NCI-H187 treated with DMSO at 0.1 percent for 48 hours (cell line): ENCODE measurements at regions not wholly inside any gene's neighbourhood (a gene's known extent, or its start where the extent isn't known, plus 50 kb on each side); places are given as distances from the start of the nearest gene placed in this dataset.
"Not testable (repeated sequence)": the region's sequence is repeated elsewhere in the genome, so short reads cannot be mapped to it uniquely, and the experiment has no call there.

Source experiments
- DNase-seq: peaks from one replicate; lab custom pipeline; 2025; lab: John Stamatoyannopoulos, UW

- no peak for DNase-seq
These were observed 100.2 kb downstream of the GGTLC2 start for GRCh38 chr22:22744412-22745224.

GRCh38 chr22:22745225-22746060, 101.0 kb downstream of the GGTLC2 start:
- DNase-seq, result no peak

DNA sequence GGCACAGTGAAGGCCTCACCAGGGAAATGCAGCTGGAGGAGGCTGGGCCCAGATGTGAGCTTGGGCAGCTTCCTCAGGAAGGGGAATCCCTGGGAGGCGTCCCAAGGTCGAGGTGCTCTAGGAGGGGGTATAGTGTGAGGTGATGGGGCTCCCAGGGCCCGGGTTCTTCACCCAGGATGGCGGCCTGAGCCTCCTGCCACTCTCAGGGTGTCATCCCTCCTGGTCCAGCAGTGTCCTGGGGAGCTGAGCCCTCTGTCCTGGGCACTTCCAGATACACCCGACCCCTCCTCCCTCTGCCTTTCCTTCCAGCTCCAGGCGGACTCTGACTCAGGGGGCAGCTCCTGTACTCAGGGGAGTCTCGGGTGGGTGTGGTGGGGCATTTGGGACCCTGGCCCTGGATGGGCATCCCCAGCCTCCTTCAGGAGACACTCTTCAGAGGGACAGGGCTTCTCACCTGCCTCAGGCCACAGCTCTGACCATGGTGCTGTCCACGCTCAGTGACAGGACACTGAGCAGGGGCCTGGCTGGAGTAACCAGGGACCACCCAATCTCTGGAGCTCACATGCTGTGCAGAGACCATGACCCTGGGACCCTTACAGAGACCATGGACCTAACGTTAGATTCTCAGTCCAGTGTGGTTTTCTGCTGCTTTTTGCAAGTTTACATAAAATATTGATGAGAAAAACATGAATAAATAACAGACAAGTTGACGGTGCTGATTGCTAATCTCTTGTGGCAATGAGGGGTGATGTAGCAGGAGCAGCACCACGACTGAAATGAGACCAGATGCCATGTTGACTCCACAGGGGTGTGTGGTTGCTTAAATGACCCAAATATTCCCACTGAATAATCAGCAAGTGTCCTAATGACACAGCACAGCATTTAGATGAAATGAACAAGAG, 101.9 kb downstream of the GGTLC2 start:
- DNase-seq, result no peak

GRCh38 chr22:22746963-22747933, 102.8 kb downstream of the GGTLC2 start:
- no peak for DNase-seq

DNA sequence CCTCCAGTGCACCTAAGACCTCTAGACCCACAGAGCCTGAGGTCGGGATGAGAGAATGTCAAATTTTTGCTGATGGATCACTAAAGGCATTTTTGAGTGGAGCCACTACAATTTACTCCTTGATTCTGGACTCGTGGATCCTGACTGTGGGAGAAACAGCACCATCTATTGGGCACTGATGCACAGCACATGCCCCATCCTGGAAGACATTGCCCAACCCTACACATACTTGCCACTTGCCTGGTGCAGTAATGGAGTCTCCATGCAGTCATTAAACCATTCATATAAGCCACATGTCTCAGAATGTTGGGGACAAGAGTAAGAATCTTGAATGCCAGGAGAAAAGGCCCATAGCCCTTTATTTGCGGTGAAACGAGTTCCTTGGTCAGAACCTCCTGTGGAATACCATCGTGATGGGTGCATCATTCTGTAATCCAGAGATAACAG, 103.9 kb downstream of the GGTLC2 start:
- no peak for DNase-seq

DNA sequence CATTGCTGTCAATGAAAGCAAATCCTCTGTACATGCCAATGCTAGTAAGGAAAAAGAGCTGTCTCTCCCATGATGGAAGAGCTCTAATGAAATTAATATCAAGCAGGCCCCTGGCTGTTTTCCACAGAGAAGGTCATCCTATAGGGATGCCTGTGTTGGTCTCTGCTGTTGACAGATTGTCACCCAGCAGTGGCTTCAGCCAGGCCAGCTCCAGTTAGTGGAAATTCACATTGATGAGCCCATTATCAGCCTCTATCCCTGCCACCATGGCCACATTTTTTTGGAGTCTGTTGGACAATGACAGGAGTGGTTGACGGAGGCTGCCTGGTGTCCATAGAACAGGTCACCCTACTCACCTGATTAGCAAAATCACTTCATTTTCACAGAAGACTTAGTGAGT, 104.3 kb downstream of the GGTLC2 start:
- no peak for DNase-seq

DNA sequence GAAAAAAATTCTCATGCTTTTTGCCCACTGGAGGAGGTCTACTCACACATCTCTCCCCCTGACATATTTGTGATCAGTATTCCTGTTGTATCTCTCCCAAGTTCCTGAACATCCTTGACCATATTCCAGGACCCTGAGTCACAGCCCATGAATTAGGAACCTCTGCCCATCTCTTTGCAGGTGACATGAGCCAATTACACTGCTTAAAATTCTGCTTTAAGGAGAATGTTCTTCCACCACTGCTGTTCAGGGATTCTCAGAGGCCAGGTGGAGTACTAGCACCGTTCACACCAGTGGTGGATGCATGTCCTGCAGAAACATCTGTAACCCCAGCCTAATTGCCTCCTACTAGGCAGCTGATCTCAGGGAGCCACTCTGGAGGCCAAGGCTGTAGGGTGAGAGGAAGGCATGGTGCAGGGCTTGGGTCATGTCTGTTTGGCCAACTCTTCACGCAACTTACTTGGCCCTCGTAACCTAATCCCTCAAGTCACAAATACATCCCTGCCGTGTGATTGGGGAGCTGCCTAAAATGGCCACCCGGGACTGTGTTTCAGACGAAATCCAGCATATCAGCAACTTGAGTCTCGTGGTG, 104.8 kb downstream of the GGTLC2 start:
- DNase-seq, result no peak

DNA sequence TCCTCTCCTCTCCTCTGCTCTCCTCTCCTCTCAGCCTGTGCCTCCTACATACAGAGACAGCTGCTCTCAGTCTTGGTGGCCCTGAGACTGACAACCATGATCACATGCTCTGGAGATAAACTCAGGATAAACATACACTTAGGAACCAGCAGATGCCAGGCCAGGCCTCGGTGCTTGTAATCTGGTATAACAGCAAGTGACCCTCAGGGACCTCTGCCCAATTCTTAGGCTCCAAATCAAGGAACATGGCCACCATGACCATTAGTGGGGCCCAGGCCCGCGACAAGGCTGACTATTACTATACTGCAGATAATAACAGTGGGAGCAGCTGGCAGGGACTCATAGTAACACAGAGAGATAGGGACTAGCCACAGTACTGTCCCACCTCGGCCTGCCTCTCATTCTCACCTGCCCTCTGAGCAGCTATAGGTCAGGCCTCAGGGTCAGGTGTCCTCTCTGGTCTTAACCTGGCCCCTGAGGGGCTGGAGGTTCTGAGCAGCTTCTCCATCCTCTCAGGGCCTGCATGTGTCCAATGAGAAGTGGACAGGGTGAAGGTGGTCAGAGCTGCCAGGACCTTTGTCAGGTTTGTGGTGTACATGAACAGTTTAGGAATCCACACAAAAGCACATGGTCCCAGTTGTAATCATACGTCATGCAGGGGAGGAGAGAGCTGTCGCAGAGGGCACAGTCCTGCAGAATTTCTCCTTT, 106.1 kb downstream of the GGTLC2 start:
- DNase-seq, result no peak

- DNase-seq, result no peak
These were observed 106.7 kb downstream of the GGTLC2 start for GRCh38 chr22:22751043-22751603.

- DNase-seq, result no peak
These were observed 107.8 kb downstream of the GGTLC2 start for GRCh38 chr22:22752199-22752555.

- DNase-seq, result no peak
These were observed 108.4 kb downstream of the GGTLC2 start for GRCh38 chr22:22752556-22753477.

DNA sequence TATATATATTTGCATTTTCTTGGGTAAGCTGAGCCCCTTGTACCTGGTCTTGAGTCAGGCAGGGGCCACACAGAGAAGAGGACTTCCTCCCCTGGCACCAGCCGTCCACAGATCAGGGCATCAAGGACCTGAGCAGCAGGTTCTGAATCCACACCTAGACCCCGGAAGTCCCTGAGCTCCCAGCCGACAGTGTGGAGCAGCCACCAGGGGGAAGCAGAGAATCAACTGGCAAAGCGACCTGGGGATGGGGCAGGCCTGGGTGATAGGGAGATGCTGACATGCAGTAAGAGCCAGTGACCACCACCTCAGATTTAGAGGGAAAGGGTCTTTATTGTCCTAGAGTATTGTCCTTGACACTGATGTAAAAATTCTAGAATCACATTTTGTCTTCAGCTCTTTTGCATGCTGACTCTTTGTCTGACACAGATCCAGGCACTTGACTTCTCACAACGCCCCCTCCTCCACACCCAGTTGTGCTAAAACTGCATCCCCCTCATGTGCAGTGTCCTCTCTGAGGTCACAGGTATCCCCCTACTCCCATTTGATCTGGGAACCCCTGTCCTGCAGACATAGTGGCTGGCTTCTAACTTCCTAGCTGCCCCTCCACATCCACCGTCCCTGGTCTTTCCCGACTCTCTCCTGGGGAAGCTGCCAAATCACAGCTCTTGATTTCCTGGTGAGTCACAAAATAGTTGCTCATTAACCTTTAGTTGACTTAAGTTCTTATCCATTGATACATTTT, 109.3 kb downstream of the GGTLC2 start:
- DNase-seq, result no peak

DNA sequence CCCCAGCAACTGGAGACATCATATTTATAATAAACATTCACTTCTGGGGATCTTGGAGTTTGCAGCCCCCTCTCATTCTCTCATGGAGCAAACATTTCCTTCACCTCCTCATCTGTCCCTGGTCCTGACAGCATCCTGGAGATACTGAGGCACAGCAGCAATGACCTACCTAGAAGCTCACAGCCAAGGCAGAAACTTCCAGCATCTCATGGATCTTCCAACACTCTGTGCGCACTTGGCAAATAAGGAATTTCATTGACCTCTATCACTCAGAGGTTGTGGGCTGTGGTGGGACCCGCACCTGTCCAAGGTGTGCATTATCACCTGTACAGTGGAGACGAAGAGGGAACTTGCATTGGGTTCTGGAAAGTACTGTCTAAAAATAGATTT, 109.8 kb downstream of the GGTLC2 start:
- no peak for DNase-seq

DNA sequence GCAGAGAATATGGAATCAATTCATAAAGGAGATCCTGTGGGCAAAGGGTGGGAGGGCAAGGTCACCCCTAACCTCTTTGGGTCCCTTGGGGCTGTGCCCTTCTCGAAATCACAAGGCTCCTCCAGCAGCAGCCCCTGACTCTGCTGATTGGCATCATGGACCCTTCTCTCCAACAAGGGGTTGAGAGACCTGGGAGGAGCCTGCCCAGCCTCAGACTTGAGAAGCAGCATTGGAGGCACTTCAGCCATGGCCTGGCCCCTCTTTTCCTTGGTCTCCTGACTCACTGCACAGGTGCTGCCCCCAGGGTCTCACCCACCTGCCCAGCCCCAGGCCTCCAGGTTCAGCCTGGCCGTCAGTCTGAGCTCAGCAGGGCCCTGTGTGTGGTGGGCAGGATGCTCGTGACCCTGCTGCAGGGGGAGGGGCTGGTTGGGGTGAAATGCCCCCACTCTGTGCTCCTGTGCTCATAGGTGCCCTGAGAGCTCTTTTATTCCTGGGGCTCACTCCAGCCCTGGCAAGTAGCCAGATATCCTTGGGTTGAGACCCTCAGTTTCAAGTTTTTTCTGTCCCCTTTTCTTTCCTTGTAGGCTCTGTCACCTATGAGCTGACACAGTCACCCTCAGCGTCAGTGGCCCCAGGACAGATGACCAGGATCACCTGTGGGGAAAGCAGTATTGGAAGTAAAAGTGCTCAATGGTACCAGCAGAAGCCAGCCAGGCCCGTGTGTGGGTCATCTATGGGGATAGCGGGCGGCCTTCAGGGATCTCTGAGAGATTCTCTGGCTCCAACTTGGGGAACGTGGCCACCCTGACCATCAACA, 110.8 kb downstream of the GGTLC2 start:
- DNase-seq, result no peak

DNA sequence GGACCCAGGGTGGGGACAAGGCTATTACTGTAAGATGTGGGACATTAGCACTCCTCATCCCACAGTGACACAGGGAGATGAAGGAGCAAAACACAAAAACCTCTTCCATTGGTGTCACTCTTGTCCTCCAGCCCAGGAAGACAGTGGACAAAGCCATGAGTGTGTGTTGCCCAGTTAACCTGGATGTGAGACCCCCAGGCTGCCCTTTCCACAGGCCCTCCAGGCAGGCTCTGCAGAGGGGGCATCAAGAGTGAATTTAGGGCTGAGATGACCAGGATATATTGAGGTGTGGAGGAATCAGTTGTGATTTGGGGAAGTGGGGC, 111.3 kb downstream of the GGTLC2 start:
- DNase-seq, result no peak

DNA sequence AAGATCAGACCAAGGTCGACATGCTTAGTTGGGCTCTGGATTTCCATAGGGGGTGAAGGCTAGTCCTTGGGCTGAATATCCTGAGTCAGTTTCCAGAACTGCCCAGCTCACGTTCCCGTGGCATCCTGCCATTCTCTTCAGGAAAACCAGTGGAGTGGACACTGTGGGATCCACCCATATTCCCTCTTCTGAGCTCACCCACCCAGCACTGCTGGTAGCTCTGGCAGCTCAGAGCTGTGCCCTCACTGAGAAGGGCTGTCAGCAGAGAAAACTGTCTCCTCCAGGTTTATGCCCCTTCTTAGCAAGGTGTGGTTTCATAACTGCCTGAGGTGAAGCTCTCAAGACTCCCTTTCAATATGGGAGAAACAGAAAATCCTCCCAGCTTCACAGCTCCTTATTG, 111.7 kb downstream of the GGTLC2 start:
- DNase-seq, result no peak

GRCh38 chr22:22756551-22757201, 112.3 kb downstream of the GGTLC2 start:
- not testable (repeated sequence) for DNase-seq
